ENCODE measurements at regions not wholly inside any gene's neighbourhood (a gene's known extent, or its start where the extent isn't known, plus 50 kb on each side); places are given as distances from the start of the nearest gene placed in this dataset.

- Mint-ChIP-seq H3K36me3 (ENCODE audit: low read depth) (no peaks in the 10 kb centered on the region), H3K27ac (no peak overlapping the region), H3K9me3 (peaks cover 9% of the 10 kb centered on the region), H3K4me1 (peaks cover 2% of the 10 kb centered on the region), H3K4me3 (no peak overlapping the region), H3K27me3 (ENCODE audit: insufficient read depth) (no peaks in the 10 kb centered on the region)
- Histone ChIP-seq H3K27me3 (ENCODE audit: control insufficient read depth, insufficient read depth, low read length, poor library complexity, severe bottlenecking) (no peaks in the 10 kb centered on the region), H3K9me3 (ENCODE audit: control insufficient read depth, low read length) (peaks cover 18% of the 10 kb centered on the region), H3K36me3 (ENCODE audit: control insufficient read depth, insufficient read depth, low read length) (no peaks in the 10 kb centered on the region), H3K4me1 (ENCODE audit: control insufficient read depth, insufficient read depth, low read length) (no peaks in the 10 kb centered on the region), H3K27ac (ENCODE audit: low read depth, low read length) (no peak overlapping the region), H3K4me3 (ENCODE audit: low read length) (no peak overlapping the region), H3K9ac (ENCODE audit: extremely low read depth, low read length, poor library complexity, severe bottlenecking) (no peak overlapping the region)
- no peak for DNase-seq
- 96% methylated on average over 2 of the region's 2 CpGs for WGBS, 2 experiments (ENCODE audit: insufficient coverage in 1 of 2, insufficient read length in 1 of 2)
- TF ChIP-seq CTCF (conservative IDR thresholded peaks at IDR 0.05) = no peak
Observed at GRCh38 chr3:145981056-145981455, 179.9 kb downstream of the PLOD2 start.

- H3K27ac Mint-ChIP-seq = no peak overlapping the region
- peaks cover 19% of the 10 kb centered on the region for H3K9me3 ChIP-seq (ENCODE audit: control insufficient read depth, low read length)
- no peak overlapping the region for H3K9ac ChIP-seq (ENCODE audit: extremely low read depth, low read length, poor library complexity, severe bottlenecking)
- H3K36me3 ChIP-seq (ENCODE audit: control insufficient read depth, insufficient read depth, low read length) = no peaks in the 10 kb centered on the region
- H3K36me3 Mint-ChIP-seq (ENCODE audit: low read depth) = no peaks in the 10 kb centered on the region
- 91 to 95% methylated on average over 4 of the region's 4 CpGs for WGBS, 2 experiments (ENCODE audit: insufficient coverage in 1 of 2, insufficient read length in 1 of 2)
- H3K27me3 ChIP-seq (ENCODE audit: control insufficient read depth, insufficient read depth, low read length, poor library complexity, severe bottlenecking) = no peaks in the 10 kb centered on the region
- no peaks in the 10 kb centered on the region for H3K4me1 ChIP-seq (ENCODE audit: control insufficient read depth, insufficient read depth, low read length)
- DNase-seq = no peak
- no peak overlapping the region for H3K27ac ChIP-seq (ENCODE audit: low read depth, low read length)
- TF ChIP-seq CTCF (conservative IDR thresholded peaks at IDR 0.05) = no peak
- no peak overlapping the region for H3K4me3 ChIP-seq (ENCODE audit: low read length)
- no peaks in the 10 kb centered on the region for H3K27me3 Mint-ChIP-seq (ENCODE audit: insufficient read depth)
- peaks cover 2% of the 10 kb centered on the region for H3K4me1 Mint-ChIP-seq
- no peak overlapping the region for H3K4me3 Mint-ChIP-seq
- peaks cover 18% of the 10 kb centered on the region for H3K9me3 Mint-ChIP-seq
Observed at GRCh38 chr3:145983101-145983500, 177.9 kb downstream of the PLOD2 start.
